Caco-2 (cell line): ENCODE measurements at regions not wholly inside any gene's neighbourhood (a gene's known extent, or its start where the extent isn't known, plus 50 kb on each side); places are given as distances from the start of the nearest gene placed in this dataset.
"Not testable (repeated sequence)": the region's sequence is repeated elsewhere in the genome, so short reads cannot be mapped to it uniquely, and the experiment has no call there.

Experiments used
- BruUV-seq: library from RNA; stranded (reverse); fragments of 400-500 nt; replicated peaks from 2 replicates; lab custom pipeline; 2021; lab: Mats Ljungman, UMichigan
- CTCF ChIA-PET: fragments of 300-600 bp; sonication (Branson Sonifier 250); formaldehyde crosslinking; loops from one replicate; lab custom pipeline; 2022; ENCODE audit warnings: antibody characterized with exemption; lab: Charles Lee
- POLR2A ChIA-PET: fragments of 300-600 bp; sonication (Branson Sonifier 250); formaldehyde crosslinking; loops from one replicate; lab custom pipeline; 2022; ENCODE audit warnings: antibody characterized with exemption; lab: Charles Lee
- DNase-seq, 2 experiments: peaks; one replicate each; pipeline versions ENCODE4 v3.0.0 to v3.0.0-alpha.2; 2020 to 2022
- H3K27me3 ChIP-seq: replicated peaks from 2 replicates; pipeline ENCODE4 v1.6.0; 2011; ENCODE audit warnings: low read length; ENCODE audit not compliant: control insufficient read depth, insufficient read depth
- H3K36me3 ChIP-seq: 2 replicates; pipeline ENCODE4 v1.5.1; 2011; ENCODE audit warnings: low read length; ENCODE audit not compliant: control insufficient read depth, insufficient read depth
- H3K4me1 ChIP-seq: fragments of 250-450 bp; sonication (Bioruptor Pico); 2 replicates; pipeline ENCODE4 v1.5.1; 2020; ENCODE audit warnings: mild to moderate bottlenecking
- H3K4me3 ChIP-seq: 2 replicates; pipeline ENCODE4 v1.5.1; 2011; ENCODE audit warnings: low read depth, mild to moderate bottlenecking, control low read depth, low read length
- H3K9me3 ChIP-seq: fragments of 250-450 bp; sonication (Bioruptor Pico); 2 replicates; pipeline ENCODE4 v1.5.1; 2020; ENCODE audit warnings: mild to moderate bottlenecking, moderate library complexity
- H3K27ac Mint-ChIP-seq: one replicate; pipeline ENCODE4 v1.8.0; 2022; ENCODE audit warnings: mixed read lengths; ENCODE audit not compliant: unreplicated experiment
- H3K27me3 Mint-ChIP-seq: one replicate; pipeline ENCODE4 v1.8.0; 2022; ENCODE audit warnings: mixed read lengths; ENCODE audit not compliant: insufficient read depth, unreplicated experiment
- H3K36me3 Mint-ChIP-seq: one replicate; pipeline ENCODE4 v1.8.0; 2022; ENCODE audit warnings: mild to moderate bottlenecking, mixed read lengths; ENCODE audit not compliant: insufficient read depth, unreplicated experiment
- H3K4me1 Mint-ChIP-seq: one replicate; pipeline ENCODE4 v1.8.0; 2022; ENCODE audit warnings: low read depth, mixed read lengths; ENCODE audit not compliant: unreplicated experiment
- H3K4me3 Mint-ChIP-seq: one replicate; pipeline ENCODE4 v1.8.0; 2022; ENCODE audit warnings: mild to moderate bottlenecking, moderate library complexity, mixed read lengths; ENCODE audit not compliant: unreplicated experiment
- H3K9me3 Mint-ChIP-seq: one replicate; pipeline ENCODE4 v1.8.0; 2022; ENCODE audit warnings: mixed read lengths; ENCODE audit not compliant: unreplicated experiment
- intact Hi-C: fragments of 100-400 bp; cut with micrococcal nuclease; formaldehyde crosslinking; loops from one replicate; pipeline ENCODE4 v1.10.0; 2022; ENCODE audit not compliant: unreplicated experiment
- TF ChIP-seq, protein P1 (sequence below), 2 experiments: fragments of 200-600 bp in 1 of 2; IDR thresholded peaks; 1 replicate in 1 of 2; 2 replicates in 1 of 2; pipeline versions ENCODE4 v1.5.1 to v1.8.0; 2011 to 2022; ENCODE audit warnings: antibody characterized with exemption in 1 of 2, control low read depth in 1 of 2, inconsistent platforms in 1 of 2, low read depth in 1 of 2, low read length in 1 of 2, mild to moderate bottlenecking in 1 of 2, moderate library complexity in 1 of 2; ENCODE audit not compliant: insufficient read depth in 1 of 2, severe bottlenecking in 1 of 2, unreplicated experiment in 1 of 2

DNA sequence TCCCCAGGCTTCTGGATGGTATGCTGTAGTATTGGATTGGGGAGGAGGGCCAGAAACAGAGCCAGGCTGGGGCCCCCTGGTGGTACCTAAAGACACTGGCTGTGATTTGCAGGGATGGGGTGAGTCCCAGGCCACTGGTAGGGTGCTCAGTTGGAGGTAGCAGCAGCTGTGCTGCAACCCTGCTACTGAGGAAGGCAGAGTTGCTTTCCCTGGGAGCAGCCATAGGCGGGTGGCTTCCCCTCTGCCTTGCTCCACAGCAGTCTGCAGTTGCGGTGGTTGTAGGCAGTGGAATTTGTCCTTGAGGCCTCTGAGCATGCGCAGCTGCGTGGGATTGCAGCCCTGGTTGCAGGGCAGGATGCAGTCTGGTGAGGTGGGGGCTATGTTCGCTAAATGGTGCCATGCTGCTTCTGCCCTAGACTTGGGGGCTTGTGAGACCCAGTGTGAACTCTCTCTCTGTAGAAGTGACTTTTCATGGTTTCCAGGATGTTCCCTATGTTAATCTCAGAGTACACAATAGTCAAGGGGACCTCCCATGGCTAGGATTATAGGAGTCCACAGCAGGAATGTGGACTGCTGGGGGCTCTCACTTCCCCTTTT, 443.5 kb downstream of the XIRP2 start:
- Mint-ChIP-seq H3K36me3 (no peaks in the 10 kb centered on the region), H3K4me3 (no peak overlapping the region), H3K27ac (no peak overlapping the region), H3K27me3 (peaks cover 2% of the 10 kb centered on the region), H3K4me1 (no peaks in the 10 kb centered on the region), H3K9me3 (no peaks in the 10 kb centered on the region)
- Histone ChIP-seq H3K27me3 (no peaks in the 10 kb centered on the region), H3K36me3 (no peaks in the 10 kb centered on the region), H3K9me3 (no peaks in the 10 kb centered on the region), H3K4me3 (no peak overlapping the region), H3K4me1 (no peaks in the 10 kb centered on the region)
- DNase-seq: peak; percentile 32 to 41
- TF ChIP-seq, protein P1, sequence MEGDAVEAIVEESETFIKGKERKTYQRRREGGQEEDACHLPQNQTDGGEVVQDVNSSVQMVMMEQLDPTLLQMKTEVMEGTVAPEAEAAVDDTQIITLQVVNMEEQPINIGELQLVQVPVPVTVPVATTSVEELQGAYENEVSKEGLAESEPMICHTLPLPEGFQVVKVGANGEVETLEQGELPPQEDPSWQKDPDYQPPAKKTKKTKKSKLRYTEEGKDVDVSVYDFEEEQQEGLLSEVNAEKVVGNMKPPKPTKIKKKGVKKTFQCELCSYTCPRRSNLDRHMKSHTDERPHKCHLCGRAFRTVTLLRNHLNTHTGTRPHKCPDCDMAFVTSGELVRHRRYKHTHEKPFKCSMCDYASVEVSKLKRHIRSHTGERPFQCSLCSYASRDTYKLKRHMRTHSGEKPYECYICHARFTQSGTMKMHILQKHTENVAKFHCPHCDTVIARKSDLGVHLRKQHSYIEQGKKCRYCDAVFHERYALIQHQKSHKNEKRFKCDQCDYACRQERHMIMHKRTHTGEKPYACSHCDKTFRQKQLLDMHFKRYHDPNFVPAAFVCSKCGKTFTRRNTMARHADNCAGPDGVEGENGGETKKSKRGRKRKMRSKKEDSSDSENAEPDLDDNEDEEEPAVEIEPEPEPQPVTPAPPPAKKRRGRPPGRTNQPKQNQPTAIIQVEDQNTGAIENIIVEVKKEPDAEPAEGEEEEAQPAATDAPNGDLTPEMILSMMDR (IDR thresholded peaks at IDR 0.05; ENCODE audit: insufficient read depth in 1 of 2, low read depth in 1 of 2, low read length in 1 of 2, severe bottlenecking in 1 of 2, unreplicated experiment in 1 of 2): peak in 1 of 2 experiments; percentile 35
- intact Hi-C loops: loop anchor here (1.0 kb wide), 1 partner anchor 792 kb away; no protein-coding TSS in a partner anchor
- ChIA-PET POLR2A (no interaction called here), CTCF (no interaction called here)
- no TSS peak for BruUV-seq

DNA sequence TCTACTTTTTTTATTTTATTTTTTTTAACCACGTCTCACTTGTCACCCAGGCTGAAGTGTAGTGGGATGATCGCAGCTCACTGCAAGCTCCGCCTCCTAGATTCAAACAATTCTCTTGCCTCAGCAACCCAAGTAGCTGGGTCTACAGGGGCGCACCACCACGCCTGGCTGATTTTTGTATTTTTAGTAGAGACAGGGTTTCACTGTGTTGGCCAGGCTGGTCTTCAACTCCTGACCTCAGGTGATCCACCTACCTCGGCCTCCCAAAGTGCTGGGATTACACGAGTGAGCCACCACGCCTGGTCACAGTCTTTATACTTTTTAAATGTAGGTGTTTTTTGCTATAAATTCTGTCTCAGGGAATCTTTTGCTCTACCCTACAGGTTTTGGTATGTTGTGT, 440.5 kb downstream of the XIRP2 start:
- H3K4me1 Mint-ChIP-seq, H3K4me3 Mint-ChIP-seq, POLR2A ChIA-PET, H3K27ac Mint-ChIP-seq, H3K4me3 ChIP-seq, H3K4me1 ChIP-seq, BruUV-seq, CTCF ChIA-PET, H3K9me3 ChIP-seq, H3K27me3 Mint-ChIP-seq, H3K27me3 ChIP-seq, H3K9me3 Mint-ChIP-seq, H3K36me3 ChIP-seq, H3K36me3 Mint-ChIP-seq, intact Hi-C loops, DNase-seq: not testable (repeated sequence)

DNA sequence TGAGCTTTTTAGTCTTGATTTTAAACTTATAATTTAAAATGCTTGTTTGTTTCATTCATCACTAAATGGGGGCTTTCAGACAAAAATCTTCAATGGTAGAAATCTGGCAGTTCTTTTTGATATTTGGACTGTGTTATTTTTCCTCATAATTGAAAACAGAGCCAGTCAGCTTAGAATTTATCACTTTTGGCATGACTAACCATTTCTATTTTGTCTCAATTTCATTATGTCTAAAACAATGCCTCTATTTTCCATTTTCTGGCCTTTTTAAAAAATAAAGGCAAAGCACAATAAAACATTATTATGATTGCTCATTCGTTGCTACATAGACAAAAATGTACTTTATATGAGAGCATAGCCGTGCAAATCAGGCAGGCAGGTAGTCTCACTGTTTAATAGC, 434.5 kb downstream of the XIRP2 start:
- H3K4me1 ChIP-seq: no peaks in the 10 kb centered on the region
- Mint-ChIP-seq H3K27me3 (peaks cover 5% of the 10 kb centered on the region), H3K27ac (no peak overlapping the region), H3K9me3 (peaks cover 8% of the 10 kb centered on the region), H3K4me3 (no peak overlapping the region), H3K4me1 (no peaks in the 10 kb centered on the region), H3K36me3 (no peaks in the 10 kb centered on the region)
- intact Hi-C loops: no loop called here
- TF ChIP-seq, protein P1 (IDR thresholded peaks at IDR 0.05; ENCODE audit: insufficient read depth in 1 of 2, low read depth in 1 of 2, low read length in 1 of 2, severe bottlenecking in 1 of 2, unreplicated experiment in 1 of 2): no peak
- H3K4me3 ChIP-seq: no peak overlapping the region
- no TSS peak for BruUV-seq
- CTCF ChIA-PET: no interaction called here
- no peaks in the 10 kb centered on the region for H3K9me3 ChIP-seq
- H3K27me3 ChIP-seq: no peaks in the 10 kb centered on the region
- POLR2A ChIA-PET: no interaction called here
- no peak for DNase-seq
- no peaks in the 10 kb centered on the region for H3K36me3 ChIP-seq
